Hepatocyte (in vitro differentiated cells): ENCODE measurements at regions not wholly inside any gene's neighbourhood (a gene's known extent, or its start where the extent isn't known, plus 50 kb on each side); places are given as distances from the start of the nearest gene placed in this dataset.

Experiments
- EZH2 ChIP-seq: fragments of 200-600 bp; sonication (generic); IDR thresholded peaks from 2 replicates; pipeline ENCODE4 v1.6.1; 2016; ENCODE audit warnings: antibody characterized with exemption, mild to moderate bottlenecking, borderline replicate concordance
- EZH2phosphoT487 ChIP-seq: fragments of 200-600 bp; sonication (generic); IDR thresholded peaks from one replicate; pipeline ENCODE4 v1.6.1; 2018; ENCODE audit warnings: antibody characterized with exemption, mild to moderate bottlenecking, low read depth, moderate library complexity; ENCODE audit not compliant: unreplicated experiment, severe bottlenecking
- TF ChIP-seq, protein P1 (sequence below): fragments of 200-600 bp; sonication (generic); IDR thresholded peaks from 2 replicates; pipeline ENCODE4 v1.5.1; 2016; ENCODE audit warnings: antibody characterized with exemption, mild to moderate bottlenecking; ENCODE audit not compliant: poor library complexity

DNA sequence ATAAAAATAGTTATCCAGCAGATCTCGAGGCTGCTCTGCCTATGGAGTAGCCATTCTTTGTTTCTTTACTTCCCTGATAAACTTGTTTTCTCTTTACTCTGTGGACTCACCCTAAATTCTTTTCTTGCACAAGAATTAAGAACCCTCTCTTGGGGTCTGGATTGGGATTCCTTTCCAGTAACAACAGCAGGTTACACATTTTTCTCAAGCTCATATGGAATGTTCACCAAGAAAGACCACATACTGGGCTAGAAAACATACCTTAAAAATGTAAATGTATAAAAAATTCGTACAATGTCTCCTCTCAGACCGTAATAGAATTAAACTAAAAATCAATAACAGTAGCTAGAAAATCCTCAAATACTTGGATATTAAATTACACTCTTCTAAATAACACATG is 299.2 kb downstream of the CNTN3 start:
- TF ChIP-seq, protein P1, sequence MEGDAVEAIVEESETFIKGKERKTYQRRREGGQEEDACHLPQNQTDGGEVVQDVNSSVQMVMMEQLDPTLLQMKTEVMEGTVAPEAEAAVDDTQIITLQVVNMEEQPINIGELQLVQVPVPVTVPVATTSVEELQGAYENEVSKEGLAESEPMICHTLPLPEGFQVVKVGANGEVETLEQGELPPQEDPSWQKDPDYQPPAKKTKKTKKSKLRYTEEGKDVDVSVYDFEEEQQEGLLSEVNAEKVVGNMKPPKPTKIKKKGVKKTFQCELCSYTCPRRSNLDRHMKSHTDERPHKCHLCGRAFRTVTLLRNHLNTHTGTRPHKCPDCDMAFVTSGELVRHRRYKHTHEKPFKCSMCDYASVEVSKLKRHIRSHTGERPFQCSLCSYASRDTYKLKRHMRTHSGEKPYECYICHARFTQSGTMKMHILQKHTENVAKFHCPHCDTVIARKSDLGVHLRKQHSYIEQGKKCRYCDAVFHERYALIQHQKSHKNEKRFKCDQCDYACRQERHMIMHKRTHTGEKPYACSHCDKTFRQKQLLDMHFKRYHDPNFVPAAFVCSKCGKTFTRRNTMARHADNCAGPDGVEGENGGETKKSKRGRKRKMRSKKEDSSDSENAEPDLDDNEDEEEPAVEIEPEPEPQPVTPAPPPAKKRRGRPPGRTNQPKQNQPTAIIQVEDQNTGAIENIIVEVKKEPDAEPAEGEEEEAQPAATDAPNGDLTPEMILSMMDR = no peak
- TF ChIP-seq EZH2 = no peak
- no peak for TF ChIP-seq EZH2phosphoT487
